B cell (primary cell): ENCODE measurements at regions not wholly inside any gene's neighbourhood (a gene's known extent, or its start where the extent isn't known, plus 50 kb on each side); places are given as distances from the start of the nearest gene placed in this dataset.

ENCODE experiments used
- ATAC-seq: fragments of 200-7000 bp; cut with Tn5 transposase; one replicate; pipeline ENCODE4 v1.10.0; 2021; ENCODE audit warnings: low read depth, mild to moderate bottlenecking, moderate number of reproducible peaks, moderate library complexity
- CTCF ChIA-PET: fragments of 350-600 bp; sonication (Branson Sonifier 250); formaldehyde crosslinking; loops from one replicate; lab custom pipeline; 2021; ENCODE audit warnings: antibody characterized with exemption, inconsistent platforms; lab: Charles Lee
- POLR2A ChIA-PET: fragments of 350-600 bp; sonication (Branson Sonifier 250); formaldehyde crosslinking; loops from one replicate; lab custom pipeline; 2021; ENCODE audit warnings: antibody characterized with exemption; lab: Charles Lee
- DNase-seq: peaks from one replicate; pipeline ENCODE4 v3.0.0; 2013
- H2AFZ ChIP-seq: 2 replicates; pipeline ENCODE4 v1.6.1; 2012; ENCODE audit warnings: mild to moderate bottlenecking, low read depth, low read length; ENCODE audit not compliant: insufficient read depth, poor library complexity, severe bottlenecking
- H3K27ac ChIP-seq, 2 donors: 1 replicate in 1 of 2; 2 replicates in 1 of 2; pipeline ENCODE4 v1.5.1; 2012 to 2013; ENCODE audit warnings: low read length in 2 of 2, mild to moderate bottlenecking in 2 of 2, moderate library complexity in 1 of 2
- H3K27me3 ChIP-seq, 4 experiments: fragments of 200-600 bp in 1 of 4; sonication (generic) in 1 of 4; replicated peaks in 1 of 4; 1 replicate in 2 of 4; 2 replicates in 2 of 4; pipeline versions ENCODE4 v1.6.1 to v1.7.0; 2013 to 2016; ENCODE audit warnings: low read length in 3 of 4, mild to moderate bottlenecking in 2 of 4, mixed read lengths in 1 of 4, moderate library complexity in 1 of 4; ENCODE audit not compliant: insufficient read depth in 4 of 4, control insufficient read depth in 3 of 4; ENCODE audit errors: control extremely low read depth in 1 of 4
- H3K36me3 ChIP-seq, 2 experiments: replicated peaks in 1 of 2; 1 replicate in 1 of 2; 2 replicates in 1 of 2; pipeline versions ENCODE4 v1.6.1 to v1.7.1; 2013; ENCODE audit warnings: low read length in 1 of 2; ENCODE audit not compliant: insufficient read depth in 2 of 2, control insufficient read depth in 1 of 2; ENCODE audit errors: control extremely low read depth in 1 of 2, extremely low read depth in 1 of 2
- H3K4me1 ChIP-seq, 2 donors: fragments of 200-600 bp in 1 of 2; sonication (generic) in 1 of 2; 1 replicate in 1 of 2; 2 replicates in 1 of 2; pipeline versions ENCODE4 v1.5.1 to v1.6.1; 2013 to 2017; ENCODE audit warnings: low read length in 2 of 2; ENCODE audit not compliant: control insufficient read depth in 2 of 2, insufficient read depth in 2 of 2
- H3K4me2 ChIP-seq: replicated peaks from 2 replicates; pipeline ENCODE3; 2012; ENCODE audit warnings: mild to moderate bottlenecking, low read depth, low read length; ENCODE audit not compliant: poor library complexity, severe bottlenecking
- H3K4me3 ChIP-seq, 5 experiments: fragments of 200-600 bp in 1 of 5; sonication (generic) in 1 of 5; 1 replicate in 3 of 5; 2 replicates in 2 of 5; pipeline versions ENCODE4 v1.5.1 to v1.7.0; 2011 to 2016; ENCODE audit warnings: low read length in 4 of 5, mild to moderate bottlenecking in 4 of 5, low read depth in 2 of 5, control low read depth in 1 of 5, moderate library complexity in 1 of 5; ENCODE audit not compliant: insufficient read depth in 1 of 5; ENCODE audit errors: control extremely low read depth in 1 of 5, extremely low read depth in 1 of 5
- H3K79me2 ChIP-seq: fragments of 200-600 bp; sonication (generic); one replicate; pipeline ENCODE4 v1.6.0; 2016; ENCODE audit warnings: low read length; ENCODE audit not compliant: control insufficient read depth, insufficient read depth
- H3K9ac ChIP-seq: fragments of 200-600 bp; sonication (generic); 2 replicates; pipeline ENCODE4 v1.6.1; 2017; ENCODE audit warnings: mild to moderate bottlenecking, low read length, moderate library complexity
- H3K9me3 ChIP-seq, 3 donors: one replicate each; pipeline versions ENCODE4 v1.6.1 to v1.7.1; 2013; ENCODE audit warnings: low read length in 2 of 3; ENCODE audit not compliant: control insufficient read depth in 2 of 3, insufficient read depth in 1 of 3; ENCODE audit errors: control extremely low read depth in 1 of 3
- H4K20me1 ChIP-seq: 2 replicates; pipeline ENCODE4 v1.6.0; 2012; ENCODE audit warnings: mild to moderate bottlenecking, low read length; ENCODE audit not compliant: insufficient read depth, control insufficient read depth, poor library complexity, severe bottlenecking
- H3K27ac Mint-ChIP-seq: one replicate; pipeline ENCODE4 v1.8.0; 2021; ENCODE audit warnings: mixed read lengths
- H3K27me3 Mint-ChIP-seq: one replicate; pipeline ENCODE4 v1.8.0; 2021; ENCODE audit warnings: mixed read lengths
- H3K4me1 Mint-ChIP-seq: one replicate; pipeline ENCODE4 v1.8.0; 2021; ENCODE audit warnings: mixed read lengths
- H3K4me3 Mint-ChIP-seq: one replicate; pipeline ENCODE4 v1.8.0; 2021; ENCODE audit warnings: mixed read lengths
- H3K9me3 Mint-ChIP-seq: one replicate; pipeline ENCODE4 v1.8.0; 2022; ENCODE audit warnings: mixed read lengths; ENCODE audit not compliant: insufficient read depth
- EZH2 ChIP-seq: IDR thresholded peaks from 2 replicates; pipeline ENCODE4 v1.6.1; 2012; ENCODE audit warnings: borderline replicate concordance, low read depth, mild to moderate bottlenecking, moderate library complexity, low read length; ENCODE audit not compliant: insufficient read depth, poor library complexity, severe bottlenecking
- WGBS: methylation state at CpG from one replicate; pipeline ENCODE4 v1.1.5; 2013; ENCODE audit warnings: missing lambda C conversion rate; ENCODE audit not compliant: insufficient coverage; 5-methylcytosine and 5-hydroxymethylcytosine counted together
- intact Hi-C: fragments of 100-400 bp; cut with micrococcal nuclease; formaldehyde crosslinking; loops from one replicate; pipeline ENCODE4 v1.10.0; 2022
- TF ChIP-seq, protein P1 (sequence below): fragments of 200-600 bp; IDR thresholded peaks from one replicate; pipeline ENCODE4 v1.8.0; 2022; ENCODE audit warnings: antibody characterized with exemption, mild to moderate bottlenecking

DNA sequence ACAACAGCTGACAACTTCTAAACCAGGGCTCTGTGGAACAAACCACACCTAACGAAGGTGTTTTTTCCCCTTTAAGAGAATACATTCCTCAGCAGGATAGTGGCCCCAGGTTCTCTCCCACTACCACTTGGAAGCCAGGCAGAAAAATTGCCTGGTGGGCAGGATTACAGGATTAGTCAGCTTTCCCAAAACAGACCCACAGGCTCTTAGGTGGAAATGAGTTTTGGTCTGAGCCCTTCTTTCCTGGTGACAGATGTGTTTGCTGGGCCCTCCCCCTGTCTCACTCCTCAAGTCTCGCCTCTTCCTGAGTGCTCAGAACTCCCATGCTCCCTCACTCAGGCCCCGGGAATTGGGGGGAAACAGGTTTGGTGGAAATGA, 139.4 kb upstream of the HAAO start:
- ATAC-seq, result no peak
- Histone ChIP-seq H3K27me3 (no peaks in the 10 kb centered on the region), H3K79me2 (no peaks in the 10 kb centered on the region), H3K9me3 (no peaks in the 10 kb centered on the region), H3K4me1 (no peaks in the 10 kb centered on the region), H3K9ac (no peak overlapping the region), H3K36me3 (no peaks in the 10 kb centered on the region), H2AFZ (no peak overlapping the region), H3K4me3 (no peak overlapping the region), H3K27ac (no peak overlapping the region), H4K20me1 (no peaks in the 10 kb centered on the region), H3K4me2 (no peak overlapping the region)
- Mint-ChIP-seq H3K4me1 (no peaks in the 10 kb centered on the region), H3K27me3 (peaks cover 5% of the 10 kb centered on the region), H3K9me3 (no peaks in the 10 kb centered on the region), H3K4me3 (no peak overlapping the region), H3K27ac (no peak overlapping the region)
- ChIA-PET CTCF (interaction anchor here (1.0 kb wide), 1 partner anchor 645 kb away, joined by 3 read pairs; no protein-coding TSS in a partner anchor), POLR2A (no interaction called here)
- intact Hi-C loops, result no loop called here
- WGBS, result 50% methylated on average over 1 of the region's 3 CpGs
- DNase-seq, result no peak
- no peak for TF ChIP-seq EZH2
- TF ChIP-seq, protein P1, sequence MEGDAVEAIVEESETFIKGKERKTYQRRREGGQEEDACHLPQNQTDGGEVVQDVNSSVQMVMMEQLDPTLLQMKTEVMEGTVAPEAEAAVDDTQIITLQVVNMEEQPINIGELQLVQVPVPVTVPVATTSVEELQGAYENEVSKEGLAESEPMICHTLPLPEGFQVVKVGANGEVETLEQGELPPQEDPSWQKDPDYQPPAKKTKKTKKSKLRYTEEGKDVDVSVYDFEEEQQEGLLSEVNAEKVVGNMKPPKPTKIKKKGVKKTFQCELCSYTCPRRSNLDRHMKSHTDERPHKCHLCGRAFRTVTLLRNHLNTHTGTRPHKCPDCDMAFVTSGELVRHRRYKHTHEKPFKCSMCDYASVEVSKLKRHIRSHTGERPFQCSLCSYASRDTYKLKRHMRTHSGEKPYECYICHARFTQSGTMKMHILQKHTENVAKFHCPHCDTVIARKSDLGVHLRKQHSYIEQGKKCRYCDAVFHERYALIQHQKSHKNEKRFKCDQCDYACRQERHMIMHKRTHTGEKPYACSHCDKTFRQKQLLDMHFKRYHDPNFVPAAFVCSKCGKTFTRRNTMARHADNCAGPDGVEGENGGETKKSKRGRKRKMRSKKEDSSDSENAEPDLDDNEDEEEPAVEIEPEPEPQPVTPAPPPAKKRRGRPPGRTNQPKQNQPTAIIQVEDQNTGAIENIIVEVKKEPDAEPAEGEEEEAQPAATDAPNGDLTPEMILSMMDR, result no peak

DNA sequence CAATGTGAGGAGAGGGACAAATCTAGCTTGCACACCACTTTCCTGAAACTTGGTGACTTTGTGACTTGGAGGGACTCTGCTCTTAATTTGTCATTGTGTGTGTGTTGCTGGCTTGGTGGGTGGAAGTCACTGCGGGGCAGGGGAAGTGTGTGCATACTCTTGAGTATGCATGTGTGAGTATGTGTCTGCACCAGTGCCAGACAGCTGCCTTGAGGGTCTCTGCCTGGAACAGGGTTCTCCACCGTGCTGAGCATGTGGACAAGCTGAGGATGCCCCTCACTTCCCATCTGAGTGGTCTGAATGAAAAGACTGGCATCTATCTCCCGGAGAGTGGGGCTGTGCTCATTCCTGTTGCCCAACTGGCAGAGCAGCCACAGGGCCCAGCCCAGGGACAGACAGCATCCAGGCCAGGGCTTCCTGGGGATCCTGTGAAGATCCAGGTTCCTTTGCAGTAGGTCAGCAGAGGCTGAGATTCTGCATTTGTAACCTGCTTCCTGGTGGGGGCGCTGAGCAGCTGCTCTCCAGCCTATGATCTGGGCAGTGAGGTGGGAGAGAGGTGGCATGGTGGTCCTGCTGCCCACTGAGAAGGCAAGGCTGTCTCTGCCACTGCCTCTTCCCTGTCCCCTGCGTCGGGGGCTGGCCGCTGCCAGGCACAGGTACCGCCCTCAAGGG, 138.9 kb upstream of the HAAO start:
- no peak overlapping the region for H3K27ac Mint-ChIP-seq
- no peak overlapping the region for H3K4me3 Mint-ChIP-seq
- no peak for DNase-seq
- H3K27ac ChIP-seq, result no peak overlapping the region
- no peaks in the 10 kb centered on the region for H3K9me3 ChIP-seq
- no peaks in the 10 kb centered on the region for H3K27me3 ChIP-seq
- ATAC-seq, result no peak
- H3K9me3 Mint-ChIP-seq, result no peaks in the 10 kb centered on the region
- intact Hi-C loops, result no loop called here
- no peak for TF ChIP-seq EZH2
- TF ChIP-seq, protein P1, result no peak
- no peak overlapping the region for H3K4me3 ChIP-seq
- no peak overlapping the region for H3K4me2 ChIP-seq
- 42% methylated on average over 8 of the region's 8 CpGs for WGBS
- no peaks in the 10 kb centered on the region for H3K4me1 Mint-ChIP-seq
- no peaks in the 10 kb centered on the region for H3K4me1 ChIP-seq
- no peaks in the 10 kb centered on the region for H3K36me3 ChIP-seq
- no peaks in the 10 kb centered on the region for H3K79me2 ChIP-seq
- no peak overlapping the region for H3K9ac ChIP-seq
- peaks cover 5% of the 10 kb centered on the region for H3K27me3 Mint-ChIP-seq
- ChIA-PET POLR2A (interaction anchor here (0.7 kb wide), 1 partner anchor 296 kb away, joined by 11 read pairs; no protein-coding TSS in a partner anchor), CTCF (interaction anchor here (1.0 kb wide), 1 partner anchor 646 kb away, joined by 3 read pairs; no protein-coding TSS in a partner anchor)
- H4K20me1 ChIP-seq, result no peaks in the 10 kb centered on the region
- H2AFZ ChIP-seq, result no peak overlapping the region
